ENCODE measurements at regions not wholly inside any gene's neighbourhood (a gene's known extent, or its start where the extent isn't known, plus 50 kb on each side); places are given as distances from the start of the nearest gene placed in this dataset.

DNA sequence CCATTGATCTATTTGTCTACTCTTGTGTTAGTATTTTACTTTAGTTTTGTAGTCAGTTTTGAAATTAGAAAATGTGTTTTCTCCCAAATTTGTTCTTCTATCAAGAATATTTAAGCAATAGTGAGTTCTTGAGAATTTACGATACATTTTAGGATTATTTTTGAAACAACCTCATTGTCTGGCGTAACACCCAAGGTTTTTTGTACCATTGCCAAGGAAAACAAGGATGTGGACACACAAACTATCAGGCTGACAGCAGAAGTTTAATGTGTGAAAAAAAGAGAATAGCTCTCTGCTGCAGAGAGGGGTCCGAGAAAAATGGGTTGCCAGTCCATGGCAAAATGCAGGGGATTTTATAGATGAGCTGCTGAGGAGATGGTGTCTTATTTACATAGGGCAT, 865.1 kb upstream of the CNTN5 start:
- no peak for DNase-seq (ENCODE audit: low read depth)
- TF ChIP-seq, protein P1, sequence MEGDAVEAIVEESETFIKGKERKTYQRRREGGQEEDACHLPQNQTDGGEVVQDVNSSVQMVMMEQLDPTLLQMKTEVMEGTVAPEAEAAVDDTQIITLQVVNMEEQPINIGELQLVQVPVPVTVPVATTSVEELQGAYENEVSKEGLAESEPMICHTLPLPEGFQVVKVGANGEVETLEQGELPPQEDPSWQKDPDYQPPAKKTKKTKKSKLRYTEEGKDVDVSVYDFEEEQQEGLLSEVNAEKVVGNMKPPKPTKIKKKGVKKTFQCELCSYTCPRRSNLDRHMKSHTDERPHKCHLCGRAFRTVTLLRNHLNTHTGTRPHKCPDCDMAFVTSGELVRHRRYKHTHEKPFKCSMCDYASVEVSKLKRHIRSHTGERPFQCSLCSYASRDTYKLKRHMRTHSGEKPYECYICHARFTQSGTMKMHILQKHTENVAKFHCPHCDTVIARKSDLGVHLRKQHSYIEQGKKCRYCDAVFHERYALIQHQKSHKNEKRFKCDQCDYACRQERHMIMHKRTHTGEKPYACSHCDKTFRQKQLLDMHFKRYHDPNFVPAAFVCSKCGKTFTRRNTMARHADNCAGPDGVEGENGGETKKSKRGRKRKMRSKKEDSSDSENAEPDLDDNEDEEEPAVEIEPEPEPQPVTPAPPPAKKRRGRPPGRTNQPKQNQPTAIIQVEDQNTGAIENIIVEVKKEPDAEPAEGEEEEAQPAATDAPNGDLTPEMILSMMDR (IDR thresholded peaks at IDR 0.05; ENCODE audit: insufficient read depth, low read depth, low read length) = no peak
- no peak overlapping the region for H3K4me3 ChIP-seq (ENCODE audit: low read depth, low read length)

DNA sequence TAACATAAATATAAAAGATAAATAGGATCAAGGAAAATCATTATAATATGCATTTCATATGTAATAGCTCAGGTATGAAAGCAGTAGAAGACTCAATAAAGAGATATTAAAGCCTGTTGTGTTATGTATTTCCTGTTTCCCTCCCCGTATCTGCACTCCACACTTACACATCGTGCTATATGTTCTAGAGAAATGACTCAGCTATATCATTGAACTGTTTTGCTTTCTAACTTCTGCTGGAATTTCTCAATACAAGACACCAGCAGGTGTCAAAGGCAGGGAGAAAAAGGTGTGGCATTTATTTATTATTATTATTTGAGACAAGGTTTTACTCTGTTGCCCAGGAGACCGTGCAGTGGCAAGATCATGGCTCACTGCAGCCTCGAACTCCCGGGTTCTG, 842.8 kb upstream of the CNTN5 start:
- DNase-seq (ENCODE audit: low read depth) = no peak
- no peak overlapping the region for H3K4me3 ChIP-seq (ENCODE audit: low read depth, low read length)
- TF ChIP-seq, protein P1 (IDR thresholded peaks at IDR 0.05; ENCODE audit: insufficient read depth, low read depth, low read length) = no peak

GRCh38 chr11:98180511-98180910, 840.2 kb upstream of the CNTN5 start:
- DNase-seq (ENCODE audit: low read depth) = no peak
- TF ChIP-seq, protein P1 (IDR thresholded peaks at IDR 0.05; ENCODE audit: insufficient read depth, low read depth, low read length) = no peak

DNA sequence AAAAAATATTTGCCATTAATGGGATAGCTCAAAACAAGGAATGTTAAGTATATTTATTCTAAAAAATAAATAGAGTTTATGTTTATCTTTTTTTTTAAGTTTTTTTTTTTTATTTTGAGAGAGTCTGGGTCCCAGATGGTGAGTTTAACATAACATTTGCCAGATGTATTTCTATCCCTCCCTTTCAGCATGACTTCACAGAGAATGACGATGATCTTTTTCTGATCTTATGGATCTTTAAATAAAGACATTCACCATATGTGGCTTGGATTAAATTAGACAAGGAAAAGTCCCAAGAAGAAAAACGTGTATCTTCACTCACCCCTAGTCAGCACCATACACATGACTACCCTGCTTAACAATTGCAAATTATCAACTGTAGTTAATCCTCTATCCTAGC, 839.8 kb upstream of the CNTN5 start:
- no peak overlapping the region for H3K4me3 ChIP-seq (ENCODE audit: low read depth, low read length)
- no peak for DNase-seq (ENCODE audit: low read depth)
- TF ChIP-seq, protein P1 (IDR thresholded peaks at IDR 0.05; ENCODE audit: insufficient read depth, low read depth, low read length) = no peak

More at GRCh38 chr11:98180511-98180910, 840.2 kb upstream of the CNTN5 start:
- no peak overlapping the region for H3K4me3 ChIP-seq (ENCODE audit: low read depth, low read length)

GRCh38 chr11:98183034-98183433, 837.7 kb upstream of the CNTN5 start:
- H3K4me3 ChIP-seq (ENCODE audit: low read depth, low read length) = no peak overlapping the region
- TF ChIP-seq, protein P1 (IDR thresholded peaks at IDR 0.05; ENCODE audit: insufficient read depth, low read depth, low read length) = no peak
- DNase-seq (ENCODE audit: low read depth) = no peak

- TF ChIP-seq, protein P1 (IDR thresholded peaks at IDR 0.05; ENCODE audit: insufficient read depth, low read depth, low read length) = no peak
- no peak overlapping the region for H3K4me3 ChIP-seq (ENCODE audit: low read depth, low read length)
- DNase-seq (ENCODE audit: low read depth) = no peak
Observed at GRCh38 chr11:98185245-98185644, 835.5 kb upstream of the CNTN5 start.

DNA sequence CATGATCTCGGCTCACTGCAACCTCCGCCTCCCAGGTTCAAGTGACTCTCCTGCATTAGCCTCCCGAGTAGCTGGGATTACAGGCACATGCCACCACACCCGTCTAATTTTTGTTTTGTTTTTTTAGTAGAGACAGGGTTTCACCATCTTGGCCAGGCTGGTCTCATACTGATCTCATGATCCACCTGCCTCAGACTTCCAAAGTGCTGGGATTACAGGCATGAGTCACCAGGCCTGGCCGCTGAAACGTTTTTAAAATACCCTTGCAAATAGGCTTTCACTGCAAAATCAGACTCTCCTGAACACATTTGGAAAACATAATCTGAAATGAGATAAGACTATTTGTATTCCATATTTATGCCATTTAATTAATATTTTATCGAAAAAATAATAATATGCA, 826.1 kb upstream of the CNTN5 start:
- TF ChIP-seq, protein P1 (IDR thresholded peaks at IDR 0.05; ENCODE audit: insufficient read depth, low read depth, low read length) = no peak
- DNase-seq (ENCODE audit: low read depth) = no peak
- H3K4me3 ChIP-seq (ENCODE audit: low read depth, low read length) = no peak overlapping the region

Measured in fibroblast of villous mesenchyme (primary cell).